ENCODE measurements at regions not wholly inside any gene's neighbourhood (a gene's known extent, or its start where the extent isn't known, plus 50 kb on each side); places are given as distances from the start of the nearest gene placed in this dataset.

DNA sequence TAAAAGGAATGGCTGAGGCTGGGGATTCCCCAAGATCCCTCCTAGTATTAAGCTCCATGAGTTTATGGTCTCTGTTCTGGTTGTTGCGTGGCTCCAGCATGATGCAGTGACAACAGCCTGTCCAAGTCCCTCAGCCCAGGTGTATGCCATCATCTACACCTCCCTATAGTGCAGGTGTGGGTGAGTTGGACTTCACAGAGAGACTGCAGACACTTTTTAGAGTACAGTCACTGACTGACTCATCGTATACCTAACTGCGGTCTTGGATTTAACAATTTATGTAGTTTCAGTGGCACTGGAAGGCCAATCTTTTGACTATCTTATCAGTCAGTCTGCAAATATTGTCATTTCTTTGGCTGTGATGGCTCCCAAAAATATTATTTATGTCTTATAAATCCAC lies 415.0 kb downstream of the TMX3 start:
- no peaks in the 10 kb centered on the region for H3K36me3 ChIP-seq (ENCODE audit: control insufficient read depth, insufficient read depth, low read length)
- H3K4me1 ChIP-seq (ENCODE audit: control insufficient read depth, insufficient read depth, low read length, poor library complexity, severe bottlenecking), result no peaks in the 10 kb centered on the region
- H3K4me3 ChIP-seq (ENCODE audit: extremely low read depth, insufficient read depth, low read length, poor library complexity, severe bottlenecking), result no peak overlapping the region
- 93 to 100% methylated on average over 2 of the region's 3 CpGs for WGBS, 2 experiments (ENCODE audit: insufficient coverage in 2 of 2)
- no peaks in the 10 kb centered on the region for H3K9me3 ChIP-seq (ENCODE audit: control insufficient read depth, low read length)
- H3K27ac ChIP-seq (ENCODE audit: low read depth, low read length, severe bottlenecking), result no peak overlapping the region

DNA sequence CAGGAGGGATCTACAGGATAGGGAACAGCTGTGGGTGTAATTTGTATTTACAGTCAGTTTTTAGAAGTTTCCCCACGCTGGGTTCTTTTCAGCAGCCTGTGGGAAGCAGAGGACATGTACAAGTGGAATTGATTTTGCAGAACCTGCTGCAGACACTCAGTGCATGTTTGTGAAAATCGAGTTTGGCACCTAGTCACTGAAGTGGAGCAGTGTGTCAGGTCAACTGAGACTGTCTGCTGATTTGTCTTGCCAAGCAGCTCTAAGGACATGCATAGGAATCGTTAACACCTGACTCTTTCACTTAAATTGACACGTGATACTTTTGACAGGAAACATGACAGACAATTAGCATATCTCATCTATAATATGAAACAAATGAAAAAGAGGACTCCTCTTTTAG lies 416.6 kb downstream of the TMX3 start:
- no peak overlapping the region for H3K4me3 ChIP-seq (ENCODE audit: extremely low read depth, insufficient read depth, low read length, poor library complexity, severe bottlenecking)
- no peaks in the 10 kb centered on the region for H3K9me3 ChIP-seq (ENCODE audit: control insufficient read depth, low read length)
- H3K4me1 ChIP-seq (ENCODE audit: control insufficient read depth, insufficient read depth, low read length, poor library complexity, severe bottlenecking), result no peaks in the 10 kb centered on the region
- H3K36me3 ChIP-seq (ENCODE audit: control insufficient read depth, insufficient read depth, low read length), result no peaks in the 10 kb centered on the region
- H3K27ac ChIP-seq (ENCODE audit: low read depth, low read length, severe bottlenecking), result no peak overlapping the region
- 75 to 84% methylated on average over 2 to 4 of the region's 4 CpGs for WGBS, 2 experiments (ENCODE audit: insufficient coverage in 2 of 2)

DNA sequence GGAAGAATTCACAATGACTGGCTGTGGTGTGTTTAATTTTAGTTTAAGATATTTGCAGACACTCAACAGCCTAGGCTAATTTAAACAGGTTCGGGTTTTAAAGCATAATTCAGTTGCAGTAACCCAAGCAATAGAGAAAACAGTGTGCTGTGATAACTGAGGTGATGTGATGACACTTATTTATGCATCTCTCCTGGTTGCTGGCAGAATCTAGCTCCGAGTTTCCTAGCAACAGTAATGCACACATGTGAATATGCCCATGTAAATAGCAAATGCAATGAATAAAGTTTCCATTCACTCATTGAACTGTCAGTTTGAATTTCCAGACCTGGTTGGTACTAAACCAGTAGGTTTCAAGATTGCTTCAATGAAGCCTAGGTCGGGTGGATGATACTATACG lies 426.5 kb downstream of the TMX3 start:
- Histone ChIP-seq H3K9me3 (ENCODE audit: control insufficient read depth, low read length) (no peaks in the 10 kb centered on the region), H3K4me3 (ENCODE audit: extremely low read depth, insufficient read depth, low read length, poor library complexity, severe bottlenecking) (no peak overlapping the region), H3K36me3 (ENCODE audit: control insufficient read depth, insufficient read depth, low read length) (no peaks in the 10 kb centered on the region), H3K4me1 (ENCODE audit: control insufficient read depth, insufficient read depth, low read length, poor library complexity, severe bottlenecking) (no peaks in the 10 kb centered on the region), H3K27ac (ENCODE audit: low read depth, low read length, severe bottlenecking) (no peak overlapping the region)
- WGBS, 2 experiments (ENCODE audit: insufficient coverage in 2 of 2), result 72 to 80% methylated on average over 2 to 3 of the region's 4 CpGs

DNA sequence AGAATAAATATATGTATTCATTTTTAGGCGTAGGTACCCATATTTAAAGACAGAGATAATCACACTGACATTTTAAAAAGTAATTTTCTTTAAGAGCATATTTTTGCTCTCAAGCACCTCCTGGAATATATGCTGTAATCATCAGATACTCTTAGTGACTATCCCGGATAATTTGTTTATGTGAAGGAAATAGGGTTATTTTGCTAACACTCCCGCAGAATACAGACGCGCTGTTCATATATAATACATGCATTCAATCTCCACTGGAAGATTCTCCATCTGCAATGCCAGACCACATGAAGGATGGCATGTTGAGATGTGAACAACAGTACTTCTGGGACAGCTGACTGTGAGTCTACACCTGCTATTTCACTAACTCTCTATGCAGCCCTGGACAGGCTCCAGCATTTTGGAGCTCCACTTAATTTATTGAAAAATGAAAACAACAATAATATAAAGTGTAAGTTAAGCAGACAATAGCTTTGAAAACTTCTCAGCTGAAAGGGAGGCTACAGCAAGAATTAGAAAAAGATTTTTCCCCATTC lies 430.6 kb downstream of the TMX3 start:
- WGBS, 2 experiments (ENCODE audit: insufficient coverage in 2 of 2), result 100% methylated on average over 2 of the region's 5 CpGs; no CpG with 5 or more reads in 1 of the 2 experiments
- Histone ChIP-seq H3K4me3 (ENCODE audit: extremely low read depth, insufficient read depth, low read length, poor library complexity, severe bottlenecking) (no peak overlapping the region), H3K9me3 (ENCODE audit: control insufficient read depth, low read length) (no peaks in the 10 kb centered on the region), H3K4me1 (ENCODE audit: control insufficient read depth, insufficient read depth, low read length, poor library complexity, severe bottlenecking) (no peaks in the 10 kb centered on the region), H3K27ac (ENCODE audit: low read depth, low read length, severe bottlenecking) (no peak overlapping the region), H3K36me3 (ENCODE audit: control insufficient read depth, insufficient read depth, low read length) (no peaks in the 10 kb centered on the region)

DNA sequence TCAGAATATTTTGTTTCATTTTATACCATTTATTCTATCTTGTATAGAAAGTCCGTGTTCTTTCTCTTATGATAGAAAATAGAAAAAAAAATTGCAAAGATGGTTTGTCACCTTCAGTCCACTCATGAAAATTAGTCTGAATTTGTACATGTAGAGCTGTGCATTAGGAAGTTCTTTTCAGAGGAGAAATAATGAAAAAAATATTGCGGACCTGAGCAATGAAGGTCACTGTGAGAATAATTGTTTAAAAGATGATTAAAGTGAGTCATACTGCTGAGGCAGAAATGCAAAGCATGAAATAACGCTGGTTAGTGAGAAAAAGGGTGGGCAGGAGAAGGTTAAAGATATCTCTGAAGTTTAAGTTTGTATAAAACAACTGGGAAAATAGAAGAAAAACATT lies 431.1 kb downstream of the TMX3 start:
- Histone ChIP-seq H3K27ac (ENCODE audit: low read depth, low read length, severe bottlenecking) (no peak overlapping the region), H3K9me3 (ENCODE audit: control insufficient read depth, low read length) (no peaks in the 10 kb centered on the region), H3K4me1 (ENCODE audit: control insufficient read depth, insufficient read depth, low read length, poor library complexity, severe bottlenecking) (no peaks in the 10 kb centered on the region), H3K4me3 (ENCODE audit: extremely low read depth, insufficient read depth, low read length, poor library complexity, severe bottlenecking) (no peak overlapping the region), H3K36me3 (ENCODE audit: control insufficient read depth, insufficient read depth, low read length) (no peaks in the 10 kb centered on the region)
- WGBS, 2 experiments (ENCODE audit: insufficient coverage in 2 of 2), result 75 to 100% methylated on average over 1 to 2 of the region's 3 CpGs

DNA sequence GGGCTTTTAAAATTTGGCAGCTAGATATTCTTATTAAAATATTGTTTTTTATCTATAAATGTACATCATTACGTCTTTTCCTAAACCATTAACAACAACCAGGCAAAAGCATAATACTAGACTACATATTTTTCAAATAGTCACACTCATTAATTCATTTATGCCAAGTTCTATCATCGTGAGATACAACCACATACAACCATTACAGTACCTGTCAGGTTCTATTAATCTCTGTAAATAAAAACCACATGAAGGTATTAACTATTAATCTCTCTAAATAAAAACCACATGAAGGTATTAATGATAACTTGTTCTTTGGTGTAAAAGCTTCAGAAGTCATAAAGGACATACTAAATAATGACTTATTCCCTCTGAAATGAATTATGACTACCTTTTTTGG lies 432.7 kb downstream of the TMX3 start:
- Histone ChIP-seq H3K36me3 (ENCODE audit: control insufficient read depth, insufficient read depth, low read length) (no peaks in the 10 kb centered on the region), H3K4me1 (ENCODE audit: control insufficient read depth, insufficient read depth, low read length, poor library complexity, severe bottlenecking) (no peaks in the 10 kb centered on the region), H3K4me3 (ENCODE audit: extremely low read depth, insufficient read depth, low read length, poor library complexity, severe bottlenecking) (no peak overlapping the region), H3K9me3 (ENCODE audit: control insufficient read depth, low read length) (no peaks in the 10 kb centered on the region), H3K27ac (ENCODE audit: low read depth, low read length, severe bottlenecking) (no peak overlapping the region)
- 80% methylated on average over 1 of the region's 2 CpGs; no CpG with 5 or more reads in 1 of the 2 experiments for WGBS, 2 experiments (ENCODE audit: insufficient coverage in 2 of 2)

DNA sequence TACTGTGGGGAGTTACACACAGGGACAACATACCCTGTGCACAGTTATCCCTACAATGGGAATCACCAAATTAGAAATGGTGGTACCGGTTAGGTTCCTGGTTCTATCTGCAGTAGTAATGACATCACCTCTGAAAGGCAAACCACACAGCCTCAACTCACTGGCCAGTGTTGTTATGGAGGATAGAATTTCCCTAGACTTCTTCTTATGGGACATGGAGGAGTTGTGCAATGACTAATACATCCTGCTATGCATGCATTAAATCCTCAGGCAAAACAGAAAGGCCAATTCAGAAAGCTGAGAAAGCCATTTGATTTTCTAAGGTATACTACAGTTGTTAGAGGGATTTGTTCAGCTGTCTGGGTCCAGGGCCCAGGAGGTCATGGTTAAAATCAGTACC lies 439.3 kb downstream of the TMX3 start:
- WGBS, 2 experiments (ENCODE audit: insufficient coverage in 2 of 2), result no CpG with 5 or more reads among the region's 1 CpG
- Histone ChIP-seq H3K9me3 (ENCODE audit: control insufficient read depth, low read length) (no peaks in the 10 kb centered on the region), H3K4me1 (ENCODE audit: control insufficient read depth, insufficient read depth, low read length, poor library complexity, severe bottlenecking) (no peaks in the 10 kb centered on the region), H3K27ac (ENCODE audit: low read depth, low read length, severe bottlenecking) (peak overlapping the region; percentile 16), H3K36me3 (ENCODE audit: control insufficient read depth, insufficient read depth, low read length) (no peaks in the 10 kb centered on the region), H3K4me3 (ENCODE audit: extremely low read depth, insufficient read depth, low read length, poor library complexity, severe bottlenecking) (no peak overlapping the region)

DNA sequence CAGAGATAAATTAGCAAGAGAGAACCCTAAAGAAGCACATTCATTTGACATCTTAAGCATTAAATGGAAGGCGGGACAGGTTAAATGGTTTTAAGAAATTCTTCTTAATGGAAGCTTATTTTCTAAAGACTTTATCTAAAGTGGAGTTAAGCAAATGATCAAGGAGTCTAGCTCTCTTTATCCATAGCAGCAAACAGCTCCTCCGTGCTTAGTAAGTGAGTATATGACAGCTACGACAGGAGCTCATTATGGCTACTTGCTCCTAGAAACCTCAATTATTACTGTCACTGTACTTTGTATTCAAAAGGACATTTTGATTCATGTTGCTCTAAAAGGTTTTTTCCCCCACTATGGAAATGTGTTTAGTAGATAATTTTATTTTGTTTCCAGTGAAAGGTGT lies 444.9 kb downstream of the TMX3 start:
- no peaks in the 10 kb centered on the region for H3K36me3 ChIP-seq (ENCODE audit: control insufficient read depth, insufficient read depth, low read length)
- H3K27ac ChIP-seq (ENCODE audit: low read depth, low read length, severe bottlenecking), result no peak overlapping the region
- H3K9me3 ChIP-seq (ENCODE audit: control insufficient read depth, low read length), result no peaks in the 10 kb centered on the region
- no peak overlapping the region for H3K4me3 ChIP-seq (ENCODE audit: extremely low read depth, insufficient read depth, low read length, poor library complexity, severe bottlenecking)
- 100% methylated on average over 1 of the region's 3 CpGs for WGBS, 2 experiments (ENCODE audit: insufficient coverage in 2 of 2)
- no peaks in the 10 kb centered on the region for H3K4me1 ChIP-seq (ENCODE audit: control insufficient read depth, insufficient read depth, low read length, poor library complexity, severe bottlenecking)

DNA sequence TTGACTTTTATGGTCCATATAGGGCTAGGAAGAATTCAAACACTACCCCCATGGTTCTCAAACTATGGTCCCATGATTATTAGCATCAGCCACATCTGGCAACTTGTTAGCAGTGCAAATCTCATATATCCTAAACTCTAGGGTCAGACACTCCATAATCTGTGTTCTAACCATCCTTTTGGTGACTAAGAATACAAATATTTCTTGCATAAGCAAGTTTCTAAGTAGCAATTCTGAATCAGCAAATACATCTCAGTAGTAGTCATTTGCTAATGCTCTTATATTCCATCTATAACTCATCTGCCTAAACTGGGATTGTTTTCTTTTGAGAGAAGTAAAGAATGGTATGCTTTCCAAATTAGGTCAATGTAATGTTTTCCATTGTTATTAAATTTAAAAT lies 447.3 kb downstream of the TMX3 start:
- H3K27ac ChIP-seq (ENCODE audit: low read depth, low read length, severe bottlenecking), result no peak overlapping the region
- no peaks in the 10 kb centered on the region for H3K4me1 ChIP-seq (ENCODE audit: control insufficient read depth, insufficient read depth, low read length, poor library complexity, severe bottlenecking)
- no peaks in the 10 kb centered on the region for H3K9me3 ChIP-seq (ENCODE audit: control insufficient read depth, low read length)
- H3K4me3 ChIP-seq (ENCODE audit: extremely low read depth, insufficient read depth, low read length, poor library complexity, severe bottlenecking), result no peak overlapping the region
- no peaks in the 10 kb centered on the region for H3K36me3 ChIP-seq (ENCODE audit: control insufficient read depth, insufficient read depth, low read length)

DNA sequence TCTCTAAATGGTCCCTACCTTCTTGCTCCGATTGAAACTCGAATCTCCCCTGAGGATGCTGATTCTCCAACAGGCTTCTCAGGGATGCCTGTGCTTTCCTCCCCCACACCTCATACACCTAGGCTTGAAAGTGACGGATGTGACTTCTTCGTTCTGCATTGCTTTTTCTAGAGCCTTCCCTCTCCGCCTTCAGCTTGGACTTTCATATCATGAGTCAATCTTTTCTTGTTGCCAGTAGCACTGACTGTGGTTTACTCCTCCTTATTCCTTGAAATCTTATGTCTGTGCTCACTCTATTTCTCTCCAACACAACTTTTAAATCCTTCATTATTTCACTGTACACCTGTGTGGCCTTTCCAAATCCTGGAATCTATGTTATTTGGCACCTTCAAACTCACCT lies 451.4 kb downstream of the TMX3 start:
- Histone ChIP-seq H3K4me1 (ENCODE audit: control insufficient read depth, insufficient read depth, low read length, poor library complexity, severe bottlenecking) (no peaks in the 10 kb centered on the region), H3K4me3 (ENCODE audit: extremely low read depth, insufficient read depth, low read length, poor library complexity, severe bottlenecking) (no peak overlapping the region), H3K27ac (ENCODE audit: low read depth, low read length, severe bottlenecking) (no peak overlapping the region), H3K36me3 (ENCODE audit: control insufficient read depth, insufficient read depth, low read length) (no peaks in the 10 kb centered on the region), H3K9me3 (ENCODE audit: control insufficient read depth, low read length) (no peaks in the 10 kb centered on the region)
- 94 to 95% methylated on average over 4 to 5 of the region's 5 CpGs for WGBS, 2 experiments (ENCODE audit: insufficient coverage in 2 of 2)

DNA sequence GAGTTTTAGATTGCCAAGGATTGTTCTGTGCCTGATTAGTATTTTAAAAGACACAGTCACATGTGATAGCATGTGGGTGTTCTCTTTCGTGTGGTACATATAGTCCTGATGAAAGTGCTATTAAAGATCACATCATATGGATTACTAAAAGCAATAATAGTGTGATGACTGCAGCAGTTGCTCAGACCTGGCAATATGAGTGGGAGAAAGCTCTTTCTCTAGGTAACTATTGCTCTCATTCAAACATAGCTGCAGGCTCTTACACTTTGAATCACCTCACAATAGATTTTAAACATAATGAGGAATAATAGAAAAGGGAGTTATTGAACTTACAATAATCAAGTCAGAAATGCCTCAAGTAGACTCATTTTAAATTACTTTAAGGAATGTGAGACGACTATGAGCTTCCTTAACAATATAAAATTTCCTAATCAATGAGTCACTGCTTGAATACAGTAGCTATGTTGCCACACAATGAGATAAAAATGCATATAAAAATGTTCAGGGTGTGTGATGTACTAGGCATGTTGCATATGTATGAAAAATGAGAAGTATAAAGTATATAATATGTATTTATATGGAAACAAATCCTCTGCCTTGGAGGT lies 452.1 kb downstream of the TMX3 start:
- H3K9me3 ChIP-seq (ENCODE audit: control insufficient read depth, low read length), result no peaks in the 10 kb centered on the region
- no CpG with 5 or more reads among the region's 2 CpGs for WGBS, 2 experiments (ENCODE audit: insufficient coverage in 2 of 2)
- H3K4me3 ChIP-seq (ENCODE audit: extremely low read depth, insufficient read depth, low read length, poor library complexity, severe bottlenecking), result no peak overlapping the region
- no peak overlapping the region for H3K27ac ChIP-seq (ENCODE audit: low read depth, low read length, severe bottlenecking)
- no peaks in the 10 kb centered on the region for H3K36me3 ChIP-seq (ENCODE audit: control insufficient read depth, insufficient read depth, low read length)
- H3K4me1 ChIP-seq (ENCODE audit: control insufficient read depth, insufficient read depth, low read length, poor library complexity, severe bottlenecking), result no peaks in the 10 kb centered on the region
